ENCODE measurements at regions not wholly inside any gene's neighbourhood (a gene's known extent, or its start where the extent isn't known, plus 50 kb on each side); places are given as distances from the start of the nearest gene placed in this dataset.
"Not testable (repeated sequence)": the region's sequence is repeated elsewhere in the genome, so short reads cannot be mapped to it uniquely, and the experiment has no call there.

DNA sequence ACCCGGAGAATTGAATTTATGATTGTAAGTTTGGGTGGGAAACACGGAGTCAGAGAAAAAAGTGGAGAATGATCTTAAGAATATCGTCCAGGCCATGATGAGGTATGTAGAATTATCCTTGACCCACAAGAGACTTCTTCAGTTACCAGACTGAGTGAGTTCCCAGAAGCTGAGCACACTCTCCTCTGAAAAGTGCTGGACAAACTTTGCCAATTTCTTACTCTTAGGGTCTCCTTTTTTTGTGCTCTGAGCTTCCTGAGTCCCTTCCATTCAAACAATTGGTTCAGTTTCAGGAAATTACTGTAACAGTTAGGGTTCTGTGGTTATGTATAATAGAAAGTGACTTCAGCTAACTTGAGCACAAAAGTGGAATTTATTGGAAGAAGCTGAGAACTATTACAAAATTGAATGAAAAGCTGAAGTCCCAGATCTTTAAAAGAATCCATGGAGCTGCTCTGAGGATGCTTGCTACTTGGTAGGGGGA lies 50.6 kb upstream of the EHBP1 start:
- no peak for DNase-seq (ENCODE audit: low spot score)

GRCh38 chr2:62654423-62654791 lies 51.1 kb upstream of the EHBP1 start:
- DNase-seq (ENCODE audit: low spot score): no peak

GRCh38 chr2:62653582-62654422 lies 51.7 kb upstream of the EHBP1 start:
- DNase-seq (ENCODE audit: low spot score): no peak

- DNase-seq (ENCODE audit: low spot score): not testable (repeated sequence)
Observed at GRCh38 chr2:62649087-62649486, 56.4 kb upstream of the EHBP1 start.

DNA sequence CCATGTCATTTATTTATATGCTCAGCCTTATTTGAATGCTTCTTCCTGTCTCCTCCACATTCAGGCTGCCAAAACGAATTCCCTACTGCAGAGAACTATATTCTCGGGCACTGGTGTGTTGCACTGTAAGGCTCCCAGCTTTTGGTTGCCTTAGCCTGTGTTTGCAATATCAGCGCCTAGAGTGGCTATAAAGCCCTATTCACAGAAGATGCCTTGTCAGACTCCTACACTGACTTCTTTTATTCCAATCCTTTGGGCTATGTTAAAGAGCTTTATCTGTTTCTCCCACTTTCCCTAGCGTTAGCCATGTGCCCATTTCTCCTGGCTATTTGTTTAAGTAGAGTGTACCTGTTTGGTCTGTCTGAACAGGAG lies 62.4 kb upstream of the EHBP1 start:
- DNase-seq (ENCODE audit: low spot score): no peak

GRCh38 chr2:62642429-62643099 lies 62.9 kb upstream of the EHBP1 start:
- DNase-seq (ENCODE audit: low spot score): no peak

DNA sequence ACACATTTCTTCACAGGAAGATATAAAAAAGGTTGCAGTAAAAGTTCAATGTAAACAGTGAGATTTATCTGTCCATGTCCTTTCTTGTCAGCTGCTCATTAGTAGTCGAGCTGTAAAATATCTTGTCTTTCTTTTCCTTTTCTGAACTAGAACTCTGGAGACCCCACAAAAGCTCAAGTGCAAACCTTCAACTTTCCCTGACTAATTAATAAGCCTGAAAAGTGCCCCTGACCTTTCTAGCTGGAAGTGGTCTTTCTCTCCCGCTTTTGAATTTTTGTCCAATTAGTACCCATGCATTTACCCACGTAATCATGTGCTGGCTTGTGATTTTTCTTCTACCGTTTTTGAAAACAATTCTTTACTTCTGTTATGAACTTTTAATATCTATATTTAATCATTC lies 63.6 kb upstream of the EHBP1 start:
- no peak for DNase-seq (ENCODE audit: low spot score)

- DNase-seq (ENCODE audit: low spot score): no peak
Observed at GRCh38 chr2:62641410-62641843, 64.1 kb upstream of the EHBP1 start.

- no peak for DNase-seq (ENCODE audit: low spot score)
Observed at GRCh38 chr2:62631160-62632085, 74.1 kb upstream of the EHBP1 start.

DNA sequence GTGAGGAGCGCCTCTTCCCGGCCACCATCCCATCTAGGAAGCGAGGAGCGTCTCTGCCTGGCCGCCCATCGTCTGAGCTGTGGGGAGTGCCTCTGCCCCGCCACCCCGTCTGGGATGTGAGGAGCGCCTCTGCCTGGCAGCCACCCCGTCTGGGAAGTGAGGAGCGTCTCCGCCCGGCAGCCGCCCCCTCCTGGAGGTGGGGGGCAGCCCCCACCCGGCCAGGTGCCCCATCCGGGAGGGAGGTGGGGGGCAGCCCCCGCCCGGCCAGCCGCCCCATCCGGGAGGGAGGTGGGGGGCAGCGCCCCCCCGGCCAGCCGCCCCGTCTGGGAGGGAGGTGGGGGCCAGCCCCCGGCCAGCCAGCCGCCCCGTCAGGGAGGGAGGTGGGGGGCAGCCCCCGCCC lies 75.3 kb upstream of the EHBP1 start:
- DNase-seq (ENCODE audit: low spot score): not testable (repeated sequence)

- DNase-seq (ENCODE audit: low spot score): not testable (repeated sequence)
Observed at GRCh38 chr2:62629310-62629709, 76.2 kb upstream of the EHBP1 start.

GRCh38 chr2:62627667-62628066 lies 77.8 kb upstream of the EHBP1 start:
- no peak for DNase-seq (ENCODE audit: low spot score)

GRCh38 chr2:62624855-62625254 lies 80.7 kb upstream of the EHBP1 start:
- no peak for DNase-seq (ENCODE audit: low spot score)

DNA sequence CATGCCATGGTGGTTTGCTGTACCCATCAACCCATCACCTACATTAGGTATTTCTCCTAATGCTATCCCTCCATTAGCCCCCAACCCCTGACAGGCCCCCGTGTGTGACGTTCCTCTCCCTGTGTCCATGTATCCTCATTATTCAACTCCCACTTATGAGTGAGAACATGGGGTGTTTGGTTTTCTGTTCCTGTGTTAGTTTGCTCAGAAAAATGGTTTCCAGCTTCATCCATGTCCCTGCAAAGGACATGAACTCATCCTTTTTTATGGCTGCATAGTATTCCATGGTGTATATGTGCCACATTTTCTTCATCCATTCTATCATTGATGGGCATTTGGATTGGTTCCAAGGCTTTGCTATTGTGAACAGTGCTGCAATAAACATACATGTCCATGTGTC lies 89.0 kb upstream of the EHBP1 start:
- DNase-seq (ENCODE audit: low spot score): not testable (repeated sequence)

- no peak for DNase-seq (ENCODE audit: low spot score)
Observed at GRCh38 chr2:62611854-62612253, 93.7 kb upstream of the EHBP1 start.

DNA sequence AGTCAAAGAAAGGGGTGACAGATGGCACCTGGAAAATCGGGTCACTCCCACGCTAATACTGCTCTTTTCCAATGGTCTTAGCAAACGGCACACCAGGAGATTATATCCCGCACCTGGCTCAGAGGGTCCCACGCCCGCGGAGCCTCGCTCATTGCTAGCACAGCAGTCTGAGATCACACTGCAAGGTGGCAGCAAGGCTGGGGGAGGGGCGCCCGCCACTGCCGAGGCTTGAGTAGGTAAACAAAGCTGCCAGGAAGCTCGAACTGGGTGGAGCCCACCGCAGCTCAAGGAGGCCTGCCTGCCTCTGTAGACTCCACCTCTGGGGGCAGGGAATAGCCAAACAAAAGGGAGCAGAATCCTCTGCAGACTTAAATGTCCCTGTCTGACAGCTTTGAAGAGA lies 99.5 kb upstream of the TMEM17 start:
- DNase-seq (ENCODE audit: low spot score): not testable (repeated sequence)

DNA sequence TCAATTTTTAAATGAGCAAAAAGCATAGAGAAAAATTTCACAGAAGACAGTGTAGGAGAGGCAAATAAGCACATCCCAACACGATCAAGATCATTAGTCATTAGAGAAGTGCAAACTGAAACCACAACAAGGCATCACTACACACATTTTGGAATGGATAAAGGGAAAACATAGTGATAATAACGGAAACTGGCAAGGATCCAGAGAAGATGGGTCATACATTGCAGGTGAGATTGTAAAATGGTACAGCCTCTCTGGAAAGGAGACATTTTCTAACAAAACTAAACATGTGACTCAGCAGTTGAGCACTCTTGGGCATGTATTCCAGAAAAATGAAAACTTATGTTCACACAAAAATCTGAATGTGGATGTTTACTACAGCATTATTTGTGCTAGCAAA lies 98.3 kb upstream of the TMEM17 start:
- DNase-seq (ENCODE audit: low spot score): no peak

DNA sequence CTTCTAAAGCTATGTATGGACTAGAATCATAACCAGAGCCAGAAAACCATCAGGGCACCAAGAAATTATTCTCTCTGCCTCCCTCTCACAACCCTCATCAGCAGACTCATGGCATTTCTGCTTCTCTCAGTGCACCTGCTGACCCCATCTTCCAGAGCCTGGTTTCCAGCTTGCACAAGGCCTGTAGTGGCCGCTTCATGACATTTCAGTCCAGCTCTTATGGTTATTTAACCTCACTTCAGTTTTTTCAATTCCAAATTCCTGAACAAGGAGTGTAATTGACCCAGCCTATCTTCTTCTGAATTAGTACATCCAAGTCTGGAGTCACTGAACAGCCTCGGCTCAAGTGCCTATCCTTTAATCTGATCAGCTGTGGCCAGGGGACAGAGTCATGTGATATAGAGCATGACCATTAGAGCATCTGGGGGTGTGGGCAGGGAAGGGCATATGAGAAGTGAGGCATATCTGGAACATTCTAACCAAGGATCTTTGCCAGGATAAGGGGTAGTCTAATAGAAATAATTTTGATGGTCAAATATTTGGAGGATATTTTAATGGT lies 97.2 kb upstream of the TMEM17 start:
- no peak for DNase-seq (ENCODE audit: low spot score)

- not testable (repeated sequence) for DNase-seq (ENCODE audit: low spot score)
Observed at GRCh38 chr2:62599674-62600410, 93.8 kb upstream of the TMEM17 start.

DNA sequence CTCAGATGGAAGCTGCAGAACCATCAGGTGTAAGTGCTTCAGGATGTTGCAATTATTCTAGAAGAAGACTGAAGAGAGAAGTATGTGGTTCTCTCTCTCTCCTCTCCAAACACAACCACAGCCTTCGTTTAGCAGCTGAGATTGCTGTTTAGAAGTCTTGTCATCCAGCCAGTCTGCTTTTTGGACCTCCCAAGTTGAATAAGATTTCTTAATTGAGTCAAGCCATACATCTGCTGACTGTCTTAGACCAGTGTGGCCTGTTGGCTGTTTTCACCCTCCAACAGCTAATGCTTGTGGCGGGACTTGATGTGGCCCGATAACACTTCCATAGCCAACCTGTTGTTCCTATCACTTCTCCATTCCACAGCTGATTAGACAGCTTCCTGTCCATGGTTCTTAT lies 91.3 kb upstream of the TMEM17 start:
- peak; percentile 23 for DNase-seq (ENCODE audit: low spot score)

All from mucosa of gallbladder (tissue), 1 donor.